ENCODE measurements at regions not wholly inside any gene's neighbourhood (a gene's known extent, or its start where the extent isn't known, plus 50 kb on each side); places are given as distances from the start of the nearest gene placed in this dataset.
A peak's percentile ranks its signal among the peaks of the same experiment; 100 is the strongest.

DNA sequence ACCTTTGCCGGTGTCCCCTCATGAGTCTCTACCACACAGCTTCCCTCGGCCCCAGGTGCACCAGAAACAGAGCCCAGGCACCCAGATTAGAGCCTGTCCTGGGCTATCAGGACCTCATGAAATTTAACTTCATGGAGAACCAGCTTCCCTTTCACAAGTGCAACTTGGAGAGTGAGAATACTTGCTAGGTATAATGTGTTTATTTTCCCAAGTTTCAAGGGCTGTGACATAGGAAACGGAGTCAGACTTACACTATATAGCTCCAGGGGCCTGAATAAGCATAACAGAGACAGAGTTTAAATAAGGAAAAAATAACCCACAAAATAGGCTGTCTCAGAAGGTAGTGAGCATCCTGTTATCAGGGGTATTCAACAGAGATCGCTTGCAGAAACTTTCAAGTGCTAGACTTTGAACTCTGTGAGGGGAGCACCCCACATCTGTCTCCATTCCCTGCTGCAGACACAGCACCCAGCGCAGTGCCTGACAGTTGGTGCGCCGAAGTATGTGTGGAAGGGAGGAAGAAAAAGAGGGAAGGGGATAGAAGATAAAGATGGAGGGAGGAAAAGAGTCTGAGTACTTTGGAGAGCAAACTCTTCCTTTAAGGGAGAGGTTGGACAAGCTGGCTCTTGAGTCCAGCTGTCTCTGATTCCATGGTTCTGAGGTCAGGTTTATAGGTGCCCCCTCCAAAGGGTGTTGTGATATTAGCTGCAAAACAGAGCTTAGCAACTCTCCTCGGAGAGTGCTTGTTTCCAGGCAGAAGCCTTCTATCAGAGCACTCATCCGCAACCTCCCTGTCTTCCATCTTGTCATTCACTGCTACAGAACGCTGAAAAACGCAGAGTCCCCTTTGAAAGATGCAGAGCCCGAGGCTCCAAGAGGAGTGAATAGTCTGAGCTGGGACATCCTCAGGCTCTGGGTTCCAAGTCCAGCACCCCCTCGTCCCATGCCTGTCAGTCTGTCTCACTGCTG lies 84.8 kb downstream of the CPN2 start:
- no peaks in the 10 kb centered on the region for H3K36me3 ChIP-seq (ENCODE audit: control insufficient read depth, insufficient read depth, low read length)
- H3K4me1 ChIP-seq: peaks cover 54% of the 10 kb centered on the region
- peak overlapping the region; percentile 5 for H3K4me2 ChIP-seq (ENCODE audit: low read length)
- peak overlapping the region; percentile 78 for H2AFZ ChIP-seq
- H3K79me2 ChIP-seq: no peaks in the 10 kb centered on the region
- H3K27me3 ChIP-seq (ENCODE audit: control insufficient read depth, insufficient read depth, low read length): no peaks in the 10 kb centered on the region
- H3K9me3 ChIP-seq (ENCODE audit: control insufficient read depth, low read length): no peaks in the 10 kb centered on the region
- H3K9ac ChIP-seq: no peak overlapping the region
- TF ChIP-seq, protein P1, sequence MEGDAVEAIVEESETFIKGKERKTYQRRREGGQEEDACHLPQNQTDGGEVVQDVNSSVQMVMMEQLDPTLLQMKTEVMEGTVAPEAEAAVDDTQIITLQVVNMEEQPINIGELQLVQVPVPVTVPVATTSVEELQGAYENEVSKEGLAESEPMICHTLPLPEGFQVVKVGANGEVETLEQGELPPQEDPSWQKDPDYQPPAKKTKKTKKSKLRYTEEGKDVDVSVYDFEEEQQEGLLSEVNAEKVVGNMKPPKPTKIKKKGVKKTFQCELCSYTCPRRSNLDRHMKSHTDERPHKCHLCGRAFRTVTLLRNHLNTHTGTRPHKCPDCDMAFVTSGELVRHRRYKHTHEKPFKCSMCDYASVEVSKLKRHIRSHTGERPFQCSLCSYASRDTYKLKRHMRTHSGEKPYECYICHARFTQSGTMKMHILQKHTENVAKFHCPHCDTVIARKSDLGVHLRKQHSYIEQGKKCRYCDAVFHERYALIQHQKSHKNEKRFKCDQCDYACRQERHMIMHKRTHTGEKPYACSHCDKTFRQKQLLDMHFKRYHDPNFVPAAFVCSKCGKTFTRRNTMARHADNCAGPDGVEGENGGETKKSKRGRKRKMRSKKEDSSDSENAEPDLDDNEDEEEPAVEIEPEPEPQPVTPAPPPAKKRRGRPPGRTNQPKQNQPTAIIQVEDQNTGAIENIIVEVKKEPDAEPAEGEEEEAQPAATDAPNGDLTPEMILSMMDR (IDR thresholded peaks at IDR 0.05): no peak
- H3K4me3 ChIP-seq (ENCODE audit: low read depth, low read length): no peak overlapping the region
- peak overlapping the region; percentile 62 for H3K27ac ChIP-seq

DNA sequence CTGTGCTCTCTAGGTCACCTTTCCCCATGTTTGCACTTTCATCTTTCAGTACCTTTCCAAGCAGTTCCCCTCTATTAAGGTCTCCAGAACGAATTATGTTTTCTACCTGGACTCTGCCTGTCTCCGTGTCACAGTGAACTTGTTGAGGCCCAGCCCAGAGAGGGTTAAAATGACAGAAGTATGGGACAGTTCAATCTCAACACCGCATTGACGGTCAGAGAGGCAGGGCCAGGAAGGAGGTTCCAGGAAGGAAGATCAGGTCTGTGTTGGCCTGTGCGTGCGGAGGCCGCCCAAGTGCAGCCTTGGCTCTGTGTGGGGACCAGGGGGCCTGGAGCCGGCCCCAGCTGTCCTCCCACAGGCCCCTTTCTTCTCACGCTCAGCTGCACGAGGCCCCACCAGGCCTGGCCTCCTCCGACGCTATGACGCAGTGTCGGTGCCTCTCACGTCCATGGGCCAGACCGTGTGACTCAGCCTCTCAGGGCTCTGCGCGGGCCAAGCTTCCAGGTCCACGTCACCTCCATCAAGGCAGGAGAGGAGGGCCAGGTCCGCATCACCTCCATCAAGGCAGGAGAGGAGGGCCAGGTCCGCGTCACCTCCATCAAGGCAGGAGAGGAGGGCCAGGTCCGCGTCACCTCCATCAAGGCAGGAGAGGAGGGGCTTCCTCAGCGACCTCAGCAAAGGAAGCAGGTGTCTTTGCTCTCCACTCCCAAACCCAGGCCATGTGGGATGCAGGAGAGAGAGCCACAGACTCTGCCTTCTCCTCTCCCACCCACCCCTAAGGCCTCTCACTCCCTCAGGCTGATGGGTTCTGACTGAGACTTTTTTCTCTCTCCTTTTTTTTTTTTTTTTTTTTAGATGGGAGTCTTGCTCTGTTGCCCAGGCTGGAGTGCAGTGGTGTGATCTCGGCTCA lies 83.1 kb downstream of the CPN2 start:
- no peaks in the 10 kb centered on the region for H3K79me2 ChIP-seq
- no peak overlapping the region for H3K9ac ChIP-seq

DNA sequence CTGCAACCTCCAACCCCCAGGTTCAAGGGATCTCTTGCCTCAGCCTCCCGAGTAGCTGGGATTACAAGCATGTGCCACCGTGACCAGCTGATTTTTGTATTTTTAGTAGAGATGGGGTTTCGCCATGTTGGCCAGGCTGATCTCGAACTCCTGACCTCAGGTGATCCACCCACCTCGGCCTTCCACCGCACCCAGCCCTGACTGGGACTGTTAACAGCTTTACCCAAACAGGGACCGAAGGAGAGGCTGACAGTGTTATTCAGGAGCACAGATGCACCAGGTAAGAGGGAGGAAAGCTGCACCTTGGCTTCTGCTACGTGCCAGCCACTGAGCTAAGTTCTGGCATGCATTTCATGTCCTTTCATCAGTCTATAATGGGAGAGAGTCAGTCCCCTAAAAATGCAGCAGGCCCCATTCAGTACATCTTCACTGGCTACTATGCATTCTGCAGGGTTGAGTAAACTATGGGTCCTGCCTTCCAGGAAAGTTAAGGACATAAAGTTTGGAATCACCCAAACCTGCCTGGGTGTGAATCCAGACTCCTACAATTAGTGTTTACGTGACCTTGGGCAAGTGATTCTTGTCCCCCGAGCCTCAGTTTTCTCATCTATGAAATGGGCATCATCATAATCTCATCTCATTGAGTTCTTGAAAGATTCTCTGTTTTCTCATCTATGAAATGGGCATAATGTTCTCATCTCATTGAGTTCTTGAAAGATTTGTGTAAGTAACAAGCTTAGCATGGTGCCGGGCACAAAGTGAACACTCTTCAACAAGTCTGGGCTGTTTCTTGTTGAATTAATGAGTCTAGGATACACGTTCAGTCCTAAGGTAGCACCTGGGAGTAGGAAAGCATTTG lies 82.2 kb downstream of the CPN2 start:
- Histone ChIP-seq H3K27me3 (ENCODE audit: control insufficient read depth, insufficient read depth, low read length) (no peaks in the 10 kb centered on the region), H3K9ac (no peak overlapping the region), H3K36me3 (ENCODE audit: control insufficient read depth, insufficient read depth, low read length) (no peaks in the 10 kb centered on the region), H3K9me3 (ENCODE audit: control insufficient read depth, low read length) (no peaks in the 10 kb centered on the region), H3K4me1 (peaks cover 54% of the 10 kb centered on the region), H3K27ac (peak overlapping the region; percentile 98), H3K79me2 (no peaks in the 10 kb centered on the region), H2AFZ (peak overlapping the region; percentile 61), H3K4me2 (ENCODE audit: low read length) (peak overlapping the region; percentile 49), H3K4me3 (ENCODE audit: low read depth, low read length) (no peak overlapping the region)
- TF ChIP-seq, protein P1 (IDR thresholded peaks at IDR 0.05): no peak

More for the DNA sequence above, 83.1 kb downstream of the CPN2 start:
- Histone ChIP-seq H3K36me3 (ENCODE audit: control insufficient read depth, insufficient read depth, low read length) (no peaks in the 10 kb centered on the region), H3K4me1 (peaks cover 54% of the 10 kb centered on the region), H3K4me2 (ENCODE audit: low read length) (no peak overlapping the region), H3K27me3 (ENCODE audit: control insufficient read depth, insufficient read depth, low read length) (no peaks in the 10 kb centered on the region), H3K27ac (no peak overlapping the region), H3K4me3 (ENCODE audit: low read depth, low read length) (no peak overlapping the region), H2AFZ (peak overlapping the region; percentile 17), H3K9me3 (ENCODE audit: control insufficient read depth, low read length) (no peaks in the 10 kb centered on the region)
- TF ChIP-seq, protein P1 (IDR thresholded peaks at IDR 0.05): no peak

DNA sequence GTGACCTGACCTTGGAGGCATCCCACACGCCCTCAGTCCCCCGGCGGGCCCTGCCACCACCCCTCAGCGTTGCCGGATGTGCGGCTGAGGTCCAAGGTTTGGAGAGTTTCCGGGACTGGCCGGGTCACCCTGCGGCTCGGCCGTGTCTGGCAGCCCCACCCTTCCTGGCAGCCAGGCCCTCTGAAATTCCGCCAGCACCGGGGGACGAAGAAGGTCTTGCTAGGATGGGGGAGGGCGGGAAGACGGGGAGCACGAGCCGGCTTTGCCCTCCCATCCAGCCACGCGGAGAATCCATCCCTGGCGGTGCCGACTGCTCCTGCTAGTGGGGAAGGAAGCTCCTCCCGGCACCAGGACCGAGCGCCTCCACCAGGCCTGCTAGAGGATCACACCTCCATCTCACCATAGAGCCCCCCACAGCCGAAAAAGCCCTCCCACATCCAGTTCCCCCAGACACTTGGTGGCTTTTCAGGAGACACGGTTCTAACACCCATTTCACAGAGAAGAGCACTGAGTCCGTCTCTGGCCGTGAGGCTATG lies 81.5 kb downstream of the CPN2 start:
- Histone ChIP-seq H3K4me1 (peaks cover 60% of the 10 kb centered on the region), H3K79me2 (no peaks in the 10 kb centered on the region), H3K27me3 (ENCODE audit: control insufficient read depth, insufficient read depth, low read length) (no peaks in the 10 kb centered on the region), H3K4me2 (ENCODE audit: low read length) (peak overlapping the region; percentile 49), H3K36me3 (ENCODE audit: control insufficient read depth, insufficient read depth, low read length) (no peaks in the 10 kb centered on the region), H2AFZ (peak overlapping the region; percentile 61), H3K9me3 (ENCODE audit: control insufficient read depth, low read length) (no peaks in the 10 kb centered on the region), H3K4me3 (ENCODE audit: low read depth, low read length) (no peak overlapping the region), H3K9ac (peak overlapping the region; percentile 87), H3K27ac (peak overlapping the region; percentile 98)
- TF ChIP-seq, protein P1 (IDR thresholded peaks at IDR 0.05): peak; percentile 71

All from parathyroid adenoma (tissue), 2 donors.